Endothelial cell of umbilical vein (primary cell): ENCODE measurements at regions not wholly inside any gene's neighbourhood (a gene's known extent, or its start where the extent isn't known, plus 50 kb on each side); places are given as distances from the start of the nearest gene placed in this dataset.

ENCODE experiments used
- BruUV-seq: library from RNA; stranded (reverse); fragments of 400-500 nt; replicated peaks from 2 replicates; lab custom pipeline; 2021; lab: Mats Ljungman, UMichigan
- CTCF ChIA-PET: fragments of 300-600, 350-600 bp; sonication (Branson Sonifier 250); formaldehyde crosslinking; loops from one replicate; lab custom pipeline; 2021; ENCODE audit warnings: antibody characterized with exemption, inconsistent platforms; lab: Charles Lee
- POLR2A ChIA-PET: fragments of 300-600, 350-600 bp; sonication (Branson Sonifier 250); formaldehyde crosslinking; loops from one replicate; lab custom pipeline; 2021; ENCODE audit warnings: antibody characterized with exemption, inconsistent platforms; lab: Charles Lee
- DNase-seq: peaks from one replicate; pipeline ENCODE4 v3.0.0-alpha.2; 2011; ENCODE audit warnings: low read depth, low spot score
- FAIRE-seq: peaks from 2 replicates; lab custom pipeline; 2011; peaks lifted over from hg19 to GRCh38; lab: Jason Lieb, UNC
- H2AFZ ChIP-seq: 2 replicates; pipeline ENCODE4 v1.6.0; 2012; ENCODE audit warnings: low read depth, low read length, control low read depth, inconsistent platforms
- H3K27ac ChIP-seq: 2 replicates; pipeline ENCODE4 v1.5.1; 2011; ENCODE audit warnings: low read depth, mild to moderate bottlenecking, control low read depth, low read length, moderate library complexity; ENCODE audit not compliant: insufficient read depth
- H3K27me3 ChIP-seq, 2 experiments: 2 replicates each; pipeline versions ENCODE4 v1.6.0 to v1.6.1; 2011; ENCODE audit warnings: low read length in 2 of 2, mixed read lengths in 1 of 2; ENCODE audit not compliant: control insufficient read depth in 2 of 2, insufficient read depth in 2 of 2
- H3K36me3 ChIP-seq, 2 experiments: 2 replicates in 1 of 2; 3 replicates in 1 of 2; pipeline ENCODE4 v1.5.1; 2011; ENCODE audit warnings: low read length in 2 of 2, mild to moderate bottlenecking in 1 of 2, moderate library complexity in 1 of 2; ENCODE audit not compliant: control insufficient read depth in 2 of 2, insufficient read depth in 2 of 2; ENCODE audit errors: extremely low read depth in 1 of 2
- H3K4me1 ChIP-seq: 3 replicates; pipeline ENCODE4 v1.5.1; 2011; ENCODE audit warnings: mild to moderate bottlenecking, low read length; ENCODE audit not compliant: control insufficient read depth, insufficient read depth; ENCODE audit errors: extremely low read depth
- H3K4me2 ChIP-seq: 2 replicates; pipeline ENCODE4 v1.6.1; 2011; ENCODE audit warnings: low read length, control low read depth, mixed read lengths; ENCODE audit not compliant: insufficient read depth
- H3K4me3 ChIP-seq, 3 experiments: fragments of 200-600 bp in 1 of 3; sonication (generic), shearing (Covaris generic) in 1 of 3; replicated peaks in 1 of 3; 2 replicates each; pipeline ENCODE4 v1.5.1; 2011 to 2016; ENCODE audit warnings: control low read depth in 3 of 3, low read length in 3 of 3, mild to moderate bottlenecking in 2 of 3, inconsistent platforms in 1 of 3, low read depth in 1 of 3, moderate library complexity in 1 of 3; ENCODE audit not compliant: insufficient read depth in 1 of 3
- H3K79me2 ChIP-seq: 2 replicates; pipeline ENCODE4 v1.6.0; 2012; ENCODE audit warnings: low read length, inconsistent platforms; ENCODE audit not compliant: control insufficient read depth, insufficient read depth
- H3K9ac ChIP-seq: replicated peaks from 2 replicates; pipeline ENCODE3; 2011; ENCODE audit warnings: low read length, control low read depth; ENCODE audit not compliant: insufficient read depth; ENCODE audit errors: extremely low read depth
- H3K9me1 ChIP-seq: replicated peaks from 3 replicates; pipeline ENCODE4 v1.6.0; 2011; ENCODE audit warnings: mild to moderate bottlenecking, low read length; ENCODE audit not compliant: control insufficient read depth, insufficient read depth; ENCODE audit errors: extremely low read depth
- H3K9me3 ChIP-seq: replicated peaks from 2 replicates; pipeline ENCODE4 v1.5.1; 2012; ENCODE audit warnings: low read length, inconsistent platforms; ENCODE audit not compliant: control insufficient read depth, insufficient read depth
- H4K20me1 ChIP-seq: replicated peaks from 2 replicates; pipeline ENCODE3; 2011; ENCODE audit warnings: mild to moderate bottlenecking, low read length; ENCODE audit not compliant: control insufficient read depth, insufficient read depth; ENCODE audit errors: extremely low read depth
- EZH2 ChIP-seq: IDR thresholded peaks from 2 replicates; pipeline ENCODE4 v1.6.1; 2012; ENCODE audit warnings: borderline replicate concordance, low read depth, mild to moderate bottlenecking, moderate library complexity, low read length, inconsistent platforms; ENCODE audit not compliant: severe bottlenecking
- FOS ChIP-seq: IDR thresholded peaks from 2 replicates; pipeline ENCODE4 v1.6.1; 2011; ENCODE audit warnings: mild to moderate bottlenecking, low read length, moderate library complexity, borderline replicate concordance; ENCODE audit not compliant: insufficient read depth
- GATA2 ChIP-seq: IDR thresholded peaks from 2 replicates; pipeline ENCODE4 v1.7.0; 2011; ENCODE audit warnings: low read depth, mild to moderate bottlenecking, moderate library complexity, mixed read lengths, low read length; ENCODE audit not compliant: insufficient read length, insufficient read depth
- JUN ChIP-seq: IDR thresholded peaks from 2 replicates; pipeline ENCODE4 v1.6.1; 2011; ENCODE audit warnings: borderline replicate concordance, low read depth; ENCODE audit not compliant: insufficient read length, insufficient read depth
- MYC ChIP-seq: IDR thresholded peaks from one replicate; pipeline ENCODE4 v1.6.1; 2011; ENCODE audit warnings: mild to moderate bottlenecking, low read depth, low read length
- POLR2A ChIP-seq: IDR thresholded peaks from 2 replicates; pipeline ENCODE4 v1.6.1; 2012; ENCODE audit warnings: low read depth, mild to moderate bottlenecking, control low read depth, low read length
- POLR2AphosphoS5 ChIP-seq: IDR thresholded peaks from 2 replicates; pipeline ENCODE4 v1.6.1; 2012; ENCODE audit warnings: low read depth, mild to moderate bottlenecking, control low read depth, low read length, moderate library complexity; ENCODE audit not compliant: insufficient read depth
- dilution Hi-C: fragments of 300-500 bp; cut with MboI; formaldehyde crosslinking; loops from one replicate; pipeline ENCODE4 v1.15.0; 2019; ENCODE audit warnings: low sequenced_read_pairs; ENCODE audit not compliant: extremely low pct_ligation_motif_present
- intact Hi-C: fragments of 100-400 bp; cut with micrococcal nuclease; formaldehyde crosslinking; loops from one replicate; pipeline ENCODE4 v1.10.0; 2022
- TF ChIP-seq, protein P1 (sequence below): IDR thresholded peaks from 2 replicates; pipeline ENCODE4 v1.6.1; 2011; ENCODE audit not compliant: insufficient read depth, insufficient read length
- TF ChIP-seq, protein P2 (sequence below), 2 donors: IDR thresholded peaks; 1 replicate in 1 of 2; 2 replicates in 1 of 2; pipeline ENCODE4 v1.5.1; 2011; ENCODE audit warnings: low read length in 2 of 2, mild to moderate bottlenecking in 2 of 2, moderate library complexity in 2 of 2, control low read depth in 1 of 2, inconsistent platforms in 1 of 2, low read depth in 1 of 2; ENCODE audit not compliant: insufficient read depth in 1 of 2; ENCODE audit errors: extremely low read depth in 1 of 2

DNA sequence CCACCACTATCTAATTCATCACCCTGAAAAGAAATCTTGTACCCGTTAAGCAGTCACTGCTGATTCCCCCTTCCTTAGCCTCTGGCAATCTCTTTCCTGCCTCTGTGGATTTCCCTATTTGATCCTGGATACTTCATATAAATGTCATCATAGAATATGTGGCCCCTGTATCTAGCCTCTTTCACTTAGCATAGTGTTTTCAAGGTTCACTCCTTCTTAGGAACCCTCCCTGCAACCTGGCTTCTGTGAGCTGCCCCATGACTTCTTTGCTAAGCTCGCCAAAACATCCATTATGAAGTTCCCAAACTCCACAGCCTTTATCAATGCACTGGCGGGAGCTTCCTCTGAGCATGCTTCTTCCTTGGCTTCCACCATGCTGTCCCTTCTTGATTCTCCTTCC lies 70.8 kb upstream of the PDZD8 start:
- intact Hi-C loops = loop anchor here (10.0 kb wide), 1 partner anchor 599 kb away; the partner anchor contains the start of gene RAB11FIP2
- Histone ChIP-seq H4K20me1 (no peaks in the 10 kb centered on the region), H3K9me3 (no peaks in the 10 kb centered on the region), H3K27me3 (peaks cover 1 to 4% of the 10 kb centered on the region in 2 experiments), H2AFZ (no peak overlapping the region), H3K9ac (no peak overlapping the region), H3K9me1 (no peaks in the 10 kb centered on the region), H3K79me2 (no peaks in the 10 kb centered on the region), H3K4me3 (no peak overlapping the region), H3K27ac (no peak overlapping the region), H3K4me2 (no peak overlapping the region), H3K4me1 (peaks cover 5% of the 10 kb centered on the region), H3K36me3 (no peaks in the 10 kb centered on the region)
- no peak for FAIRE-seq
- dilution Hi-C loops = no loop called here
- no peak for DNase-seq
- no TSS peak for BruUV-seq
- ChIA-PET POLR2A (no interaction called here), CTCF (interaction anchor here (0.7 to 5.2 kb wide), 5 partner anchors 11 to 51 kb away, joined by 3 to 25 read pairs (median 3); no protein-coding TSS in a partner anchor)
- no peak for TF ChIP-seq FOS
- TF ChIP-seq EZH2 = no peak
- TF ChIP-seq, protein P1, sequence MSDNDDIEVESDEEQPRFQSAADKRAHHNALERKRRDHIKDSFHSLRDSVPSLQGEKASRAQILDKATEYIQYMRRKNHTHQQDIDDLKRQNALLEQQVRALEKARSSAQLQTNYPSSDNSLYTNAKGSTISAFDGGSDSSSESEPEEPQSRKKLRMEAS = no peak

DNA sequence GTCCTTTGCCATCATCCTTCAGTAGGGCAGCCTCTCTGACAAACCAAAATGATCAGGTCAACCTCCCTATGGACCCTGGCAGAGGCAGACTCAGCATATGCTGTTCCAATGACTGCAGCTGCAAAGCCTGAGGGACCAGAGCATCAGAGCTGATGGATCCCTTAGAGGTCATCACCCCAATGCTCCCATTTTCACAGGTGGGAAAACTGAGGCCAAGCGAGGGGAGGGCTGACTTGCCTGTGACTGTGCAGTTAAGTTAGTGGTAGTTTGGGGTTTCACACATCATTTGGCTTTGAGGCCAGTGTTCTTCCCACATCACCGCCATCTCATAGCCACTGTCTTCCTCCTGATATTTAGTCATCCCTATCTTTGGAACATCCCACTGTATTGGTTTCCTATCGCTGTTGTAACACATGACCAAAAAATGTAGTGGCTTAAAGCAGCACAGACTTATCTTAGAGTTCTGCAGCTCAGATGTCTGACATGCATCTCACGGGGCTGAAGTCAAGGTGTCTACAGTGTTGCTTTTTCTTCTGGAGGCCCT lies 69.3 kb upstream of the PDZD8 start:
- FAIRE-seq = no peak
- BruUV-seq = no TSS peak
- TF ChIP-seq, protein P1 = no peak
- TF ChIP-seq EZH2 (no peak), JUN (no peak), POLR2AphosphoS5 (no peak), GATA2 (no peak), FOS (no peak), POLR2A (no peak), MYC (no peak)
- TF ChIP-seq, protein P2, sequence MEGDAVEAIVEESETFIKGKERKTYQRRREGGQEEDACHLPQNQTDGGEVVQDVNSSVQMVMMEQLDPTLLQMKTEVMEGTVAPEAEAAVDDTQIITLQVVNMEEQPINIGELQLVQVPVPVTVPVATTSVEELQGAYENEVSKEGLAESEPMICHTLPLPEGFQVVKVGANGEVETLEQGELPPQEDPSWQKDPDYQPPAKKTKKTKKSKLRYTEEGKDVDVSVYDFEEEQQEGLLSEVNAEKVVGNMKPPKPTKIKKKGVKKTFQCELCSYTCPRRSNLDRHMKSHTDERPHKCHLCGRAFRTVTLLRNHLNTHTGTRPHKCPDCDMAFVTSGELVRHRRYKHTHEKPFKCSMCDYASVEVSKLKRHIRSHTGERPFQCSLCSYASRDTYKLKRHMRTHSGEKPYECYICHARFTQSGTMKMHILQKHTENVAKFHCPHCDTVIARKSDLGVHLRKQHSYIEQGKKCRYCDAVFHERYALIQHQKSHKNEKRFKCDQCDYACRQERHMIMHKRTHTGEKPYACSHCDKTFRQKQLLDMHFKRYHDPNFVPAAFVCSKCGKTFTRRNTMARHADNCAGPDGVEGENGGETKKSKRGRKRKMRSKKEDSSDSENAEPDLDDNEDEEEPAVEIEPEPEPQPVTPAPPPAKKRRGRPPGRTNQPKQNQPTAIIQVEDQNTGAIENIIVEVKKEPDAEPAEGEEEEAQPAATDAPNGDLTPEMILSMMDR (IDR thresholded peaks at IDR 0.05; ENCODE audit: extremely low read depth in 1 of 2, insufficient read depth in 1 of 2, low read depth in 1 of 2, low read length in 2 of 2) = no peak
- intact Hi-C loops (loop anchor here (5.0 to 10.0 kb wide), 2 partner anchors 67 to 600 kb away; partner anchors contain the start of genes PDZD8 and RAB11FIP2), dilution Hi-C loops (no loop called here)
- ChIA-PET CTCF (interaction anchor here (3.7 kb wide), 1 partner anchor 33 kb away, joined by 279 read pairs; no protein-coding TSS in a partner anchor), POLR2A (no interaction called here)
- no peak for DNase-seq
- H4K20me1 ChIP-seq = no peaks in the 10 kb centered on the region
- no peaks in the 10 kb centered on the region for H3K79me2 ChIP-seq
- no peak overlapping the region for H3K9ac ChIP-seq
- no peak overlapping the region for H3K27ac ChIP-seq
- no peak overlapping the region for H3K4me2 ChIP-seq
- no peaks in the 10 kb centered on the region for H3K36me3 ChIP-seq
- no peaks in the 10 kb centered on the region for H3K9me3 ChIP-seq
- H2AFZ ChIP-seq = no peak overlapping the region
- no peaks in the 10 kb centered on the region for H3K9me1 ChIP-seq
- H3K4me1 ChIP-seq = peaks cover 5% of the 10 kb centered on the region
- no peak overlapping the region for H3K4me3 ChIP-seq
- peaks cover 0 to 1% of the 10 kb centered on the region in 2 experiments for H3K27me3 ChIP-seq
